Left cardiac atrium (tissue), 4 donors: ENCODE measurements at regions not wholly inside any gene's neighbourhood (a gene's known extent, or its start where the extent isn't known, plus 50 kb on each side); places are given as distances from the start of the nearest gene placed in this dataset.

ENCODE experiments used
- ATAC-seq, 2 donors: fragments of 200-7000 bp; cut with Tn5 transposase; one replicate each; pipeline ENCODE4 v1.9.1; 2020; ENCODE audit warnings: mild to moderate bottlenecking in 2 of 2, moderate library complexity in 2 of 2
- DNase-seq: peaks from one replicate; pipeline ENCODE4 v3.0.0-alpha.2; 2020
- intact Hi-C, 2 donors: fragments of 100-400 bp; cut with DNase I; formaldehyde crosslinking; loops; one replicate each; pipeline versions ENCODE4 v1.14.1 to v1.15.1; 2022 to 2023
- donor health status: DM: no; HTN: yes; CAD: no.
- donor health status: DM: no; HTN: yes; CAD: no; lungs with severe emphysema.
- donor health status: DM: yes; HTN: yes; CAD: no.
- donor health status: Dilated cardiomyopathy.

- intact Hi-C loops, result no loop called here
- ATAC-seq, result no peak
Observed at GRCh38 chr1:84090447-84091245, 53.4 kb upstream of the PRKACB start.

DNA sequence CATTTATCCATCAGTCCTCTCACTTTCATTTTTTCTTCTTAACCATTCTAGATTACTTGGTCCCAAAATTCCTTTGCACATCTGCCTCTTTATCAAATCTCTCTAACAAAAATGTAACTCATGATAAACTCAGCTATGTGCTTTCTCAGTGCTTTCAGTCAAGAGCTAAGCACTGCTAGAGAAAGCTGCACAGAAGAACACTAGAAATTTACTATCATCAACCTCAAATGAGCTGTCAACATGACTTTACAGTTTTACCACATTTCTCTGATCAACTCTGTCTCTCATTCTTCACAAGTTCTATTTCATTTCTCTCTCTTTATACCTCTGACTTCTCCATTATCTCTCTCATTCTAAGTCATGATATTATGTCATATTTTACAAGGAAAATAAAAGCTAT lies 54.2 kb upstream of the PRKACB start:
- intact Hi-C loops, result no loop called here
- no peak for ATAC-seq
- no peak for DNase-seq

More at GRCh38 chr1:84090447-84091245, 53.4 kb upstream of the PRKACB start:
- DNase-seq, result no peak

GRCh38 chr1:84089465-84089864 lies 54.6 kb upstream of the PRKACB start:
- intact Hi-C loops, result no loop called here

GRCh38 chr1:84086616-84087015 lies 57.5 kb upstream of the PRKACB start:
- DNase-seq (no peak), ATAC-seq (no peak)
- intact Hi-C loops, result no loop called here

More at GRCh38 chr1:84089465-84089864, 54.6 kb upstream of the PRKACB start:
- no peak for DNase-seq
- peak in 1 of 2 donors; percentile 68 for ATAC-seq

GRCh38 chr1:84086189-84086588 lies 57.9 kb upstream of the PRKACB start:
- intact Hi-C loops, result no loop called here
- DNase-seq, result no peak
- ATAC-seq, result no peak

DNA sequence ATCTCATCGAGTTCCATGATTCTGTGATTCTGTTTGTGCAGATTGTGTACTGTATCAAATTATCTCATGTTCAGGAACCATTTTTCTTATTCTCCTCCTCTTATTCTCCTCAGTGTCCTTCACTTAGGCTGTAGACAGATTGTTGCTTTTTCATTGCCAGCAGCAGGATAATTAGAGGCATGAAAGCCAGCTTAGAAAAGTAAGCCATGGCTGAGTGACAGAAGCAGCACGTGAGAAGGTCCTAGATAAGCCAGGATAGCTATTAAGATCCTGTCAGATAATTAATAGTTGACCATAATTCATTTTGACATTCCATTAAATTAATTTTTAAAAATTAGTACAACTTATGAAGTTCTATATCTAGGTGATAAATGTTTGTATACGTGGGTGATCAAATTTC lies 60.8 kb upstream of the PRKACB start:
- no peak for DNase-seq
- ATAC-seq, result no peak
- intact Hi-C loops, result no loop called here

DNA sequence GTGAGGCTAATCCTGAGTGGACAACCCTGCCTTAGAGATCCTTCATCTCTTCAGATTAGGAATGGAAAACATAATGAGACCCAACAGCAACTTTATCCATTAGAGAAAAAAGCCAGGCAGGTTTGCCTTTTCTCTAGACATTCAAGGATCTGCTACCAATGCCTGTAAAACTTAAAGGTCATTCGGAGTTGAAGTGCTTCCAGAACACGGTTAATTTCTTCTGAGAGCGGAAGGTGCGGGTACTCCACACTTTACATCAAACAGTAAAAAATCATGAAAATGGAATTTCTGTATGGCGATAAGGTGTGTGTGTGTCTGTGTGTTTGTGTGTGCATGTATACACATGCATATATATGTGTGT lies 65.2 kb upstream of the PRKACB start:
- intact Hi-C loops, result no loop called here
- ATAC-seq, result no peak
- no peak for DNase-seq

- DNase-seq, result no peak
- peak; percentile 51 to 58 for ATAC-seq
- intact Hi-C loops, result no loop called here
Observed at GRCh38 chr1:84078108-84078841, 65.8 kb upstream of the PRKACB start.

- DNase-seq, result peak; percentile 84
- intact Hi-C loops, result no loop called here
- peak; percentile 99 for ATAC-seq
Observed at GRCh38 chr1:84077476-84078107, 66.5 kb upstream of the PRKACB start.

DNA sequence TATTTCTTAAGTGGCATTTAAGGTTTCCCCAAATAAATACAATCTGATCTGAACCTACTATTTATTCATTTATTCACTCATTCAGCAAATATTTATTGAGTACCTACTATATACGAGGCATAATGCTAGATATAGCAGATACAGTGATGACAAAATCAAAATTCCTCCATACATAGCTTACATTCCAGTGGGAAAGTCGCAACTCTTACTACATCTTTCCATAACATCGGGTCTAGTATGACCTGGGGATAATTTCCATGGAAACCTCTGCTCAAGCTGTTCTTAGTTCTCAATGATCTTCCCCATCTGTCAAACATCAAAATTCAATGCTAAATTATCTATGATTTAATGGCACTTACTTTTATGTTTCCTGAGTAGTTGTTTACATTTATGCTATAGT lies 70.8 kb upstream of the PRKACB start:
- DNase-seq (no peak), ATAC-seq (no peak)
- intact Hi-C loops, result no loop called here

GRCh38 chr1:84069236-84069845 lies 70.4 kb upstream of the TTLL7 start:
- intact Hi-C loops, result no loop called here
- no peak for ATAC-seq
- DNase-seq, result no peak

DNA sequence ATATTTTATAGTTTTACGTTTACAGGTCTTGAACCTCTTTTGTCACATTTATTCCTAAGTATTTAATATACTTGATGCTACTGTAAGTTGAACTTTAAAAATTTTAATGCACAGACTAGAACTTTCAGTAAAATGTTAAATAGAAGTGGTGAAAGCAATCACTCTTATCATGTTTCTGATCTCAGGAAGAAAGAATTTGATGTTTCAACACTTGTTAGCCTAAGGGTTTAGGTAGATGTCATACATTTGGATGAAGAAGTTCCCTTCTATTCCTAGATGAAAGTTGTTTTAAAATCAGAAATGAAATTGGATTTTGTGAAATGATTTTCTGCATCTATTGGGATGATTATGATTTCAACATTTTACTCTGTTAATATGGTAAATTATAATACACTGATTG lies 63.6 kb upstream of the TTLL7 start:
- ATAC-seq (no peak), DNase-seq (no peak)
- intact Hi-C loops, result no loop called here

- no peak for ATAC-seq
- intact Hi-C loops, result no loop called here
- no peak for DNase-seq
Observed at GRCh38 chr1:84061336-84061735, 62.4 kb upstream of the TTLL7 start.

DNA sequence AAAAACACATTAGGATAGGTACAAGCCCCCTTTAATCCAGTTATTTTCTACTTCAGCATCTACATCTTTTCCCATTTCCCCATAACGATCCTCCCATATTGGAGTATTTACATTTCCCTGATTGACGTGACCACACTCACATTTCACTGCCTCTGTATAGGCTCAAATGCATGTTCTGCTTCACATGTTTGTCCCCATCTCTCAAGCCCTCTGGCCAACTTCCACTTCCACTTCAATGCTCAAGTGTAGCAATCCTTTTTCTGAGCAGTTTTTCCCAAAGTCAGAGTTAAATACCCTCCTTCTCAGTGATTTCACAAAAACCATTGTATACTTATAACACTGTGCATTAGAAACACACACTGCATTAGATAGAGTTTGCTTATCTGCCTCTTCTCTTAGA lies 61.8 kb upstream of the TTLL7 start:
- no peak for ATAC-seq
- intact Hi-C loops, result no loop called here
- DNase-seq, result no peak

- no peak for ATAC-seq
- intact Hi-C loops, result no loop called here
- DNase-seq, result no peak
Observed at GRCh38 chr1:84048820-84049219, 49.9 kb upstream of the TTLL7 start.
